Testis (tissue), 2 donors: ENCODE measurements at regions not wholly inside any gene's neighbourhood (a gene's known extent, or its start where the extent isn't known, plus 50 kb on each side); places are given as distances from the start of the nearest gene placed in this dataset.

ENCODE experiments used
- POLR2A ChIP-seq: fragments of 450-650 bp; IDR thresholded peaks from one replicate; pipeline ENCODE4 v1.6.1; 2017; ENCODE audit warnings: antibody characterized with exemption, mild to moderate bottlenecking, moderate library complexity
- TF ChIP-seq, protein P1 (sequence below), 3 experiments: fragments of 450-650 bp in 2 of 3; fragments of 200-600 bp in 1 of 3; sonication (generic) in 1 of 3; IDR thresholded peaks; one replicate each; pipeline ENCODE4 v1.5.1; 2016 to 2019; ENCODE audit warnings: antibody characterized with exemption in 3 of 3, mild to moderate bottlenecking in 2 of 3, moderate library complexity in 1 of 3

DNA sequence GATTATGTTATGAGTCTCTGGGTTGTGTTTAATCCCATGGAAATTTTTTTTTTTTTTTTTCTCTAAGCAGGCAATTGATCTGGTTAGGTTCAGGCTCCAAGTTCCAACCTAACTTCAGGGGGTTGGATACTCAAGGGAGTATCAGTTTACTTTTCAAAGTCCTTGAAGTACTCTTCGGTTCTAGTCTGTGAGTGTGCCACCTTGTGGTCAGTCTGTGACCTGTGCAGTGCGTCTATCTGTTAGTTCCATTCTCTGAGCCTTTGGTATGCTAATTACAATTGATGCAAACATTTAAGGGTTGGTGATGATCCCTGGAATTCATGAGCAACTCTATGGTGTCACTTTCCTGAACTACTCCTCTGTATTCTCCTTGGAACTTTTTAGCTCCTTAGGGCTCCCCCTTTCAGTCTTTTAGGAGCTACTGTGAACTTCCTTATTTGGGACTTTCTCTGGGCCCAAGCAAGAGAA lies 342.0 kb downstream of the SOX4 start:
- TF ChIP-seq, protein P1, sequence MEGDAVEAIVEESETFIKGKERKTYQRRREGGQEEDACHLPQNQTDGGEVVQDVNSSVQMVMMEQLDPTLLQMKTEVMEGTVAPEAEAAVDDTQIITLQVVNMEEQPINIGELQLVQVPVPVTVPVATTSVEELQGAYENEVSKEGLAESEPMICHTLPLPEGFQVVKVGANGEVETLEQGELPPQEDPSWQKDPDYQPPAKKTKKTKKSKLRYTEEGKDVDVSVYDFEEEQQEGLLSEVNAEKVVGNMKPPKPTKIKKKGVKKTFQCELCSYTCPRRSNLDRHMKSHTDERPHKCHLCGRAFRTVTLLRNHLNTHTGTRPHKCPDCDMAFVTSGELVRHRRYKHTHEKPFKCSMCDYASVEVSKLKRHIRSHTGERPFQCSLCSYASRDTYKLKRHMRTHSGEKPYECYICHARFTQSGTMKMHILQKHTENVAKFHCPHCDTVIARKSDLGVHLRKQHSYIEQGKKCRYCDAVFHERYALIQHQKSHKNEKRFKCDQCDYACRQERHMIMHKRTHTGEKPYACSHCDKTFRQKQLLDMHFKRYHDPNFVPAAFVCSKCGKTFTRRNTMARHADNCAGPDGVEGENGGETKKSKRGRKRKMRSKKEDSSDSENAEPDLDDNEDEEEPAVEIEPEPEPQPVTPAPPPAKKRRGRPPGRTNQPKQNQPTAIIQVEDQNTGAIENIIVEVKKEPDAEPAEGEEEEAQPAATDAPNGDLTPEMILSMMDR (IDR thresholded peaks at IDR 0.05) = peak in 2 of 3 experiments; percentile 33 to 40
- TF ChIP-seq POLR2A = no peak
